ENCODE measurements at regions not wholly inside any gene's neighbourhood (a gene's known extent, or its start where the extent isn't known, plus 50 kb on each side); places are given as distances from the start of the nearest gene placed in this dataset.
A peak's percentile ranks its signal among the peaks of the same experiment; 100 is the strongest.

GRCh38 chr13:97724450-97724849, 229.0 kb upstream of the IPO5 start:
- H3K27ac ChIP-seq (ENCODE audit: low read depth, low read length) = no peak overlapping the region
- DNase-seq (ENCODE audit: low read depth in 4 of 6, low spot score in 6 of 6) = no peak
- H3K36me3 ChIP-seq (ENCODE audit: control insufficient read depth, insufficient read depth, low read length) = no peaks in the 10 kb centered on the region
- H3K27me3 ChIP-seq (ENCODE audit: control insufficient read depth, insufficient read depth, low read length) = no peaks in the 10 kb centered on the region
- no peaks in the 10 kb centered on the region for H3K9me3 ChIP-seq (ENCODE audit: control insufficient read depth, insufficient read depth, low read length)
- no peaks in the 10 kb centered on the region for H3K4me1 ChIP-seq (ENCODE audit: control insufficient read depth, insufficient read depth, low read length)
- no peak overlapping the region for H3K4me3 ChIP-seq (ENCODE audit: low read depth, low read length)
- WGBS (ENCODE audit: insufficient coverage) = 100% methylated on average over 1 of the region's 2 CpGs

DNA sequence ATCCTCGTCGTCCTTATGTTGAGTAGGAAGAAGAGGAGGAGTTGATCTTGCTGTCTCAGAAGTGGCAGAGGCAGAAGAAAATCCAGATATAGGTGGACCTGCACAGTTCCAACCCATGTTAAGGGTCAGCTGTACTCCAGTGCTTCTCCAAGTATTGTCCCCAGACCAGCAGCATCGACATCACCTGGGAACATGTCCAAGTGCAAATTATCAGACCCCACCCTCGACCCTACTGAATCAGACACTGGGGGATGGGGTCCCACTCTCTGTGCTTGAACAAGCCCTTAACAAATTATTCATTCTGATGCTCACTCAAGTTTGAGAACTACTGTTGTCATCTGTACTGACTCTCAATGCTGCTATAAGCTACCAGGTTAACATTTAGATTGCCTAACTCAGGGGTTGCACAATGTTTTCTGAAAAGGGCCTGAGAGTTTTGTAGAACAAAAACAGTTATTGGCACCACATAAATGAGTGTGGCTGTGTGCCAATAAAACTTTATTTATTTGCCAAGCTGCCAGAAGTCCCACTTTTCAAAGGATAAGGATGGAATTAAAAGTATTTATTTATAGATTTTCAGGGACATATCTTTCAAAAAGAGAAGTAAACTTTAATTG, 226.7 kb upstream of the IPO5 start:
- H3K36me3 ChIP-seq (ENCODE audit: control insufficient read depth, insufficient read depth, low read length) = no peaks in the 10 kb centered on the region
- H3K27me3 ChIP-seq (ENCODE audit: control insufficient read depth, insufficient read depth, low read length) = no peaks in the 10 kb centered on the region
- no peak overlapping the region for H3K4me3 ChIP-seq (ENCODE audit: low read depth, low read length)
- no peaks in the 10 kb centered on the region for H3K4me1 ChIP-seq (ENCODE audit: control insufficient read depth, insufficient read depth, low read length)
- DNase-seq (ENCODE audit: low read depth in 4 of 6, low spot score in 6 of 6) = no peak
- no peaks in the 10 kb centered on the region for H3K9me3 ChIP-seq (ENCODE audit: control insufficient read depth, insufficient read depth, low read length)
- H3K27ac ChIP-seq (ENCODE audit: low read depth, low read length) = no peak overlapping the region
- 53% methylated on average over 2 of the region's 4 CpGs for WGBS (ENCODE audit: insufficient coverage)

- no peak overlapping the region for H3K27ac ChIP-seq (ENCODE audit: low read depth, low read length)
- H3K27me3 ChIP-seq (ENCODE audit: control insufficient read depth, insufficient read depth, low read length) = no peaks in the 10 kb centered on the region
- no peak for DNase-seq (ENCODE audit: low read depth in 4 of 6, low spot score in 6 of 6)
- H3K4me1 ChIP-seq (ENCODE audit: control insufficient read depth, insufficient read depth, low read length) = no peaks in the 10 kb centered on the region
- no peaks in the 10 kb centered on the region for H3K9me3 ChIP-seq (ENCODE audit: control insufficient read depth, insufficient read depth, low read length)
- WGBS (ENCODE audit: insufficient coverage) = 95% methylated on average over 4 of the region's 4 CpGs
- H3K36me3 ChIP-seq (ENCODE audit: control insufficient read depth, insufficient read depth, low read length) = no peaks in the 10 kb centered on the region
- no peak overlapping the region for H3K4me3 ChIP-seq (ENCODE audit: low read depth, low read length)
Observed at GRCh38 chr13:97727991-97728390, 225.5 kb upstream of the IPO5 start.

- DNase-seq (ENCODE audit: low read depth in 4 of 6, low spot score in 6 of 6) = no peak
- H3K4me3 ChIP-seq (ENCODE audit: low read depth, low read length) = no peak overlapping the region
- H3K4me1 ChIP-seq (ENCODE audit: control insufficient read depth, insufficient read depth, low read length) = no peaks in the 10 kb centered on the region
- no peaks in the 10 kb centered on the region for H3K9me3 ChIP-seq (ENCODE audit: control insufficient read depth, insufficient read depth, low read length)
- 92% methylated on average over 4 of the region's 5 CpGs for WGBS (ENCODE audit: insufficient coverage)
- H3K27me3 ChIP-seq (ENCODE audit: control insufficient read depth, insufficient read depth, low read length) = no peaks in the 10 kb centered on the region
- H3K27ac ChIP-seq (ENCODE audit: low read depth, low read length) = no peak overlapping the region
- H3K36me3 ChIP-seq (ENCODE audit: control insufficient read depth, insufficient read depth, low read length) = no peaks in the 10 kb centered on the region
Observed at GRCh38 chr13:97736436-97736835, 217.0 kb upstream of the IPO5 start.

- 89% methylated on average over 1 of the region's 2 CpGs for WGBS (ENCODE audit: insufficient coverage)
- DNase-seq (ENCODE audit: low read depth in 4 of 6, low spot score in 6 of 6) = no peak
- no peaks in the 10 kb centered on the region for H3K9me3 ChIP-seq (ENCODE audit: control insufficient read depth, insufficient read depth, low read length)
- no peak overlapping the region for H3K4me3 ChIP-seq (ENCODE audit: low read depth, low read length)
- peaks cover 5% of the 10 kb centered on the region for H3K4me1 ChIP-seq (ENCODE audit: control insufficient read depth, insufficient read depth, low read length)
- no peak overlapping the region for H3K27ac ChIP-seq (ENCODE audit: low read depth, low read length)
- H3K27me3 ChIP-seq (ENCODE audit: control insufficient read depth, insufficient read depth, low read length) = no peaks in the 10 kb centered on the region
- H3K36me3 ChIP-seq (ENCODE audit: control insufficient read depth, insufficient read depth, low read length) = no peaks in the 10 kb centered on the region
Observed at GRCh38 chr13:97742084-97742483, 211.4 kb upstream of the IPO5 start.

DNA sequence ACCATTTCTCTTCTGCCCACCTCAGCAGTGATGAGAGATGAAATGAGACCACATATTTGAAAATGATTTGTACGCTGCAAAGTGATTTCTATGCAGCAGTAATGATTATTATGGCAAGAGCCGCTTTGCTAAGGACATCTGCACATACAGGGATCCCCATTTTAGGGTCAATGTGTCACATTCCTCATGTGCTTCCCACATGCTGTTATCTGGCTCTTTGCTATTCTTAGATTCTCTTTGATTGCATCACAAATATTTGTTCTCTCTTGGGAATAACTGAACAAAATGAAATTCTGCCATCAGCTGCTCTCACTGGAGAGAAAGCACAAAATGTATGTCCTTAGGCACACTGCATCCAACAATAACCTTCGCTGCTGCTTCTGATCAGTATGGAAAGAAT, 209.5 kb upstream of the IPO5 start:
- Histone ChIP-seq H3K27me3 (ENCODE audit: control insufficient read depth, insufficient read depth, low read length) (no peaks in the 10 kb centered on the region), H3K27ac (ENCODE audit: low read depth, low read length) (no peak overlapping the region), H3K36me3 (ENCODE audit: control insufficient read depth, insufficient read depth, low read length) (no peaks in the 10 kb centered on the region), H3K4me3 (ENCODE audit: low read depth, low read length) (no peak overlapping the region), H3K9me3 (ENCODE audit: control insufficient read depth, insufficient read depth, low read length) (no peaks in the 10 kb centered on the region), H3K4me1 (ENCODE audit: control insufficient read depth, insufficient read depth, low read length) (peaks cover 10% of the 10 kb centered on the region)
- DNase-seq (ENCODE audit: low read depth in 4 of 6, low spot score in 6 of 6) = peak in 2 of 6 donors; percentile 30 to 45
- WGBS (ENCODE audit: insufficient coverage) = 100% methylated on average over 1 of the region's 3 CpGs

DNA sequence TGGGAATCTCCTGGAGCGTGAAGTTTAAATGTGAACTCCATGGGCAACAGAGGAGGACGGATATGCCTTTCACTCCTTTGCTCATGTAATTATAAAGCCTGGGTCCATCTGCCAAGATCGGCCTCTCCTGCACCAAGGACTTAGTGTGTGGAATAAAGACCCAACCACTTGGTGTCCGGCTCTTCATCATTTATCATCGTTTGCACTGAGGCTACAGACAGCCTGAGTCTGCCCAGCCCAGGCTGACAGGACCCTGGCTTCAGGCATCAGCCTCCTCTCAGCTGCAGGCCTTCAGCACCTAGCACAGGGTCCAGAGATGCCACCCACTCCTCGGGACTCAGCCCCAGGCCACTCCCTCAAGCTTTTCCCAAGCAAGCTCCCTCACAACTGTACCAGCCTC, 206.8 kb upstream of the IPO5 start:
- no peak overlapping the region for H3K27ac ChIP-seq (ENCODE audit: low read depth, low read length)
- no peak for DNase-seq (ENCODE audit: low read depth in 4 of 6, low spot score in 6 of 6)
- no peaks in the 10 kb centered on the region for H3K9me3 ChIP-seq (ENCODE audit: control insufficient read depth, insufficient read depth, low read length)
- H3K4me3 ChIP-seq (ENCODE audit: low read depth, low read length) = no peak overlapping the region
- 68% methylated on average over 4 of the region's 6 CpGs for WGBS (ENCODE audit: insufficient coverage)
- no peaks in the 10 kb centered on the region for H3K27me3 ChIP-seq (ENCODE audit: control insufficient read depth, insufficient read depth, low read length)
- H3K36me3 ChIP-seq (ENCODE audit: control insufficient read depth, insufficient read depth, low read length) = no peaks in the 10 kb centered on the region
- H3K4me1 ChIP-seq (ENCODE audit: control insufficient read depth, insufficient read depth, low read length) = peaks cover 10% of the 10 kb centered on the region

DNA sequence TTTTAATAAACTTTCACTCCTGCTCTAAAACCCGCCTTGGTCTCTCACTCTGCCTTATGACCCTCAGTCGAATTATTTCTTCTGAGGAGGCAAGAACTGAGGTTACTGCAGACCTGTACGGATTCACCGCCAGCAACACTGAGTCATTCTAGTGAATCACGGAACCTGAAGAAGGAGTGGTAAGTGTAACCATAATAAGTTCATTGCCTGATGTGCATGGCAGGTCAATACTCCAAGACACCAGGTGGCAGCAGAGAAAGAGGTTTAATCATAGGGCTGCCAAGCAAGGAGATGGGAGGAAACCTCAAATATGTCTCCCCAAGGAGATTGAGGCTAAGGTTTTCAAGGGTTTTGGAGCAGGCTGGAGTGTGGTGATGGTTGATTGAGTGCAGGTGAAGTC, 204.3 kb upstream of the IPO5 start:
- Histone ChIP-seq H3K9me3 (ENCODE audit: control insufficient read depth, insufficient read depth, low read length) (no peaks in the 10 kb centered on the region), H3K36me3 (ENCODE audit: control insufficient read depth, insufficient read depth, low read length) (no peaks in the 10 kb centered on the region), H3K4me3 (ENCODE audit: low read depth, low read length) (no peak overlapping the region), H3K4me1 (ENCODE audit: control insufficient read depth, insufficient read depth, low read length) (peaks cover 10% of the 10 kb centered on the region), H3K27ac (ENCODE audit: low read depth, low read length) (no peak overlapping the region), H3K27me3 (ENCODE audit: control insufficient read depth, insufficient read depth, low read length) (no peaks in the 10 kb centered on the region)
- no peak for DNase-seq (ENCODE audit: low read depth in 4 of 6, low spot score in 6 of 6)
- 92% methylated on average over 5 of the region's 5 CpGs for WGBS (ENCODE audit: insufficient coverage)

DNA sequence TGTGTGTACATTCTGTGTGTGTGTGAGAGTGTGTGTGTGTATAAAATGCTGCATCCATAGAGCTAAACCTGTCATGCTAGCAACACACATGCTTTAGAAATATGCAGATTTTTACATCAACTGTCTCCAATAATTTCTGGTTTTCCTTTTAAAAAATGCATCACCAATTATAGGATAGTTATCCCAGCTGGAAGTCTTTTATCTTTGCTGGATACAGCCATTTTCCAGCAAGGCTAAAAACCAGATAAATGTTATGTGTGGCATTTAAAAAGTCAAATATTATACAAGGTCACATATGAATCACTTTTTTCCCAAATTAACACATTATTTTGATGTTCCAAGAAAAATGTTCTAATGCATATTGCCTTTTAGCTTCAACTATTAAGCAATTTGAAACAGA, 202.0 kb upstream of the IPO5 start:
- Histone ChIP-seq H3K27me3 (ENCODE audit: control insufficient read depth, insufficient read depth, low read length) (no peaks in the 10 kb centered on the region), H3K27ac (ENCODE audit: low read depth, low read length) (no peak overlapping the region), H3K9me3 (ENCODE audit: control insufficient read depth, insufficient read depth, low read length) (no peaks in the 10 kb centered on the region), H3K4me1 (ENCODE audit: control insufficient read depth, insufficient read depth, low read length) (peaks cover 10% of the 10 kb centered on the region), H3K4me3 (ENCODE audit: low read depth, low read length) (no peak overlapping the region), H3K36me3 (ENCODE audit: control insufficient read depth, insufficient read depth, low read length) (no peaks in the 10 kb centered on the region)
- DNase-seq (ENCODE audit: low read depth in 4 of 6, low spot score in 6 of 6) = peak in 2 of 6 donors; percentile 9 to 29

GRCh38 chr13:97752961-97753668, 200.4 kb upstream of the IPO5 start:
- Histone ChIP-seq H3K9me3 (ENCODE audit: control insufficient read depth, insufficient read depth, low read length) (no peaks in the 10 kb centered on the region), H3K27ac (ENCODE audit: low read depth, low read length) (no peak overlapping the region), H3K27me3 (ENCODE audit: control insufficient read depth, insufficient read depth, low read length) (no peaks in the 10 kb centered on the region), H3K4me1 (ENCODE audit: control insufficient read depth, insufficient read depth, low read length) (no peaks in the 10 kb centered on the region), H3K4me3 (ENCODE audit: low read depth, low read length) (no peak overlapping the region), H3K36me3 (ENCODE audit: control insufficient read depth, insufficient read depth, low read length) (no peaks in the 10 kb centered on the region)
- WGBS (ENCODE audit: insufficient coverage) = 72% methylated on average over 7 of the region's 7 CpGs
- peak in 1 of 6 donors; percentile 24 for DNase-seq (ENCODE audit: low read depth in 4 of 6, low spot score in 6 of 6)

All from spinal cord (tissue), 9 donors.